CD4-positive, alpha-beta memory T cell (primary cell): ENCODE measurements at regions not wholly inside any gene's neighbourhood (a gene's known extent, or its start where the extent isn't known, plus 50 kb on each side); places are given as distances from the start of the nearest gene placed in this dataset.

Experiments used
- CTCF ChIA-PET: fragments of 350-600 bp; sonication (Branson Sonifier 250); formaldehyde crosslinking; loops from one replicate; lab custom pipeline; 2021; ENCODE audit warnings: inconsistent platforms; ENCODE audit not compliant: partially characterized antibody; lab: Charles Lee
- POLR2A ChIA-PET: fragments of 350-600 bp; sonication (Branson Sonifier 250); formaldehyde crosslinking; loops from one replicate; lab custom pipeline; 2021; ENCODE audit not compliant: partially characterized antibody; lab: Charles Lee
- DNase-seq, 5 donors: peaks; one replicate each; pipeline versions ENCODE4 v3.0.0 to v3.0.0-alpha.2; 2020 to 2022; ENCODE audit warnings: mixed read lengths in 1 of 5
- H3K27ac ChIP-seq: one replicate; pipeline ENCODE4 v1.7.0; 2013; ENCODE audit warnings: low read depth, low read length
- H3K27me3 ChIP-seq: 2 replicates; pipeline ENCODE4 v1.7.0; 2013; ENCODE audit warnings: mild to moderate bottlenecking, low read length, moderate library complexity; ENCODE audit not compliant: insufficient read depth
- H3K36me3 ChIP-seq: 2 replicates; pipeline ENCODE4 v1.7.0; 2013; ENCODE audit warnings: mild to moderate bottlenecking, low read length, moderate library complexity; ENCODE audit not compliant: insufficient read depth
- H3K4me1 ChIP-seq: 2 replicates; pipeline ENCODE4 v1.7.0; 2013; ENCODE audit warnings: mild to moderate bottlenecking, low read length, moderate library complexity; ENCODE audit not compliant: insufficient read depth
- H3K4me3 ChIP-seq, 2 donors: one replicate each; pipeline ENCODE4 v1.7.0; 2013; ENCODE audit warnings: low read length in 2 of 2, mild to moderate bottlenecking in 1 of 2
- H3K9me3 ChIP-seq, 2 donors: one replicate each; pipeline ENCODE4 v1.7.0; 2013; ENCODE audit warnings: low read length in 2 of 2, control low read depth in 1 of 2; ENCODE audit not compliant: control insufficient read depth in 1 of 2
- H3K27ac Mint-ChIP-seq, 7 donors: one replicate each; pipeline ENCODE4 v1.8.0; 2020 to 2021; ENCODE audit warnings: mixed read lengths in 7 of 7, mild to moderate bottlenecking in 6 of 7, inconsistent platforms in 3 of 7, moderate library complexity in 3 of 7
- H3K27me3 Mint-ChIP-seq, 2 donors: one replicate each; pipeline ENCODE4 v1.8.0; 2020 to 2021; ENCODE audit warnings: mixed read lengths in 2 of 2
- H3K36me3 Mint-ChIP-seq, 2 donors: one replicate each; pipeline ENCODE4 v1.8.0; 2020 to 2021; ENCODE audit warnings: mixed read lengths in 2 of 2, inconsistent platforms in 1 of 2, mild to moderate bottlenecking in 1 of 2
- H3K4me1 Mint-ChIP-seq, 4 donors: one replicate each; pipeline ENCODE4 v1.8.0; 2020 to 2021; ENCODE audit warnings: mixed read lengths in 4 of 4, mild to moderate bottlenecking in 1 of 4
- H3K4me3 Mint-ChIP-seq, 8 donors: one replicate each; pipeline ENCODE4 v1.8.0; 2020 to 2021; ENCODE audit warnings: mixed read lengths in 8 of 8, mild to moderate bottlenecking in 7 of 8, moderate library complexity in 6 of 8, inconsistent platforms in 3 of 8
- H3K9me3 Mint-ChIP-seq, 8 donors: one replicate each; pipeline ENCODE4 v1.8.0; 2020 to 2021; ENCODE audit warnings: mixed read lengths in 8 of 8, mild to moderate bottlenecking in 5 of 8, inconsistent platforms in 3 of 8, moderate library complexity in 1 of 8
- intact Hi-C: fragments of 100-400 bp; cut with micrococcal nuclease; formaldehyde crosslinking; loops from one replicate; pipeline ENCODE4 v1.15.1; 2023

- H3K27ac Mint-ChIP-seq, result no peak overlapping the region
- H3K4me3 Mint-ChIP-seq, result no peak overlapping the region
- POLR2A ChIA-PET, result no interaction called here
- no peak overlapping the region for H3K4me3 ChIP-seq
- peaks cover 0 to 8% (median 3%) of the 10 kb centered on the region in 8 donors for H3K9me3 Mint-ChIP-seq
- H3K27ac ChIP-seq, result no peak overlapping the region
- no peaks in the 10 kb centered on the region for H3K9me3 ChIP-seq
- H3K27me3 ChIP-seq, result no peaks in the 10 kb centered on the region
- no peaks in the 10 kb centered on the region for H3K36me3 Mint-ChIP-seq
- DNase-seq, result no peak
- intact Hi-C loops, result no loop called here
- H3K27me3 Mint-ChIP-seq, result no peaks in the 10 kb centered on the region
- H3K4me1 ChIP-seq, result no peaks in the 10 kb centered on the region
- no peaks in the 10 kb centered on the region for H3K36me3 ChIP-seq
- H3K4me1 Mint-ChIP-seq, result no peaks in the 10 kb centered on the region
- CTCF ChIA-PET, result no interaction called here
Measured at GRCh38 chr2:49444005-49444404, 289.7 kb upstream of the FSHR start.

- Histone ChIP-seq H3K36me3 (no peaks in the 10 kb centered on the region), H3K9me3 (no peaks in the 10 kb centered on the region), H3K4me1 (no peaks in the 10 kb centered on the region), H3K27me3 (no peaks in the 10 kb centered on the region), H3K4me3 (no peak overlapping the region), H3K27ac (no peak overlapping the region)
- no peaks in the 10 kb centered on the region for H3K36me3 Mint-ChIP-seq
- intact Hi-C loops, result no loop called here
- peaks cover 0 to 24% (median 8%) of the 10 kb centered on the region in 8 donors for H3K9me3 Mint-ChIP-seq
- H3K4me3 Mint-ChIP-seq, result no peak overlapping the region
- no peaks in the 10 kb centered on the region for H3K27me3 Mint-ChIP-seq
- ChIA-PET CTCF (no interaction called here), POLR2A (no interaction called here)
- H3K27ac Mint-ChIP-seq, result no peak overlapping the region
- no peaks in the 10 kb centered on the region for H3K4me1 Mint-ChIP-seq
- DNase-seq, result no peak
Measured at GRCh38 chr2:49426996-49427395, 272.7 kb upstream of the FSHR start.

- H3K27me3 ChIP-seq, result no peaks in the 10 kb centered on the region
- ChIA-PET CTCF (no interaction called here), POLR2A (no interaction called here)
- no peak overlapping the region for H3K4me3 ChIP-seq
- no peaks in the 10 kb centered on the region for H3K4me1 ChIP-seq
- Mint-ChIP-seq H3K4me1 (no peaks in the 10 kb centered on the region), H3K4me3 (no peak overlapping the region), H3K27me3 (no peaks in the 10 kb centered on the region), H3K9me3 (peaks cover 0 to 10% (median 2%) of the 10 kb centered on the region in 8 donors), H3K27ac (no peak overlapping the region), H3K36me3 (no peaks in the 10 kb centered on the region)
- no peak overlapping the region for H3K27ac ChIP-seq
- no peak for DNase-seq
- H3K36me3 ChIP-seq, result no peaks in the 10 kb centered on the region
- intact Hi-C loops, result no loop called here
- no peaks in the 10 kb centered on the region for H3K9me3 ChIP-seq
Measured at GRCh38 chr2:49416252-49416651, 261.9 kb upstream of the FSHR start.

- no peak overlapping the region for H3K4me3 Mint-ChIP-seq
- Histone ChIP-seq H3K27me3 (no peaks in the 10 kb centered on the region), H3K36me3 (no peaks in the 10 kb centered on the region), H3K9me3 (peaks cover 0 to 3% of the 10 kb centered on the region in 2 donors), H3K27ac (no peak overlapping the region), H3K4me1 (no peaks in the 10 kb centered on the region), H3K4me3 (no peak overlapping the region)
- ChIA-PET CTCF (no interaction called here), POLR2A (no interaction called here)
- intact Hi-C loops, result no loop called here
- no peaks in the 10 kb centered on the region for H3K27me3 Mint-ChIP-seq
- no peak overlapping the region for H3K27ac Mint-ChIP-seq
- H3K4me1 Mint-ChIP-seq, result no peaks in the 10 kb centered on the region
- peak in 1 of 5 donors; percentile 23 for DNase-seq
- H3K36me3 Mint-ChIP-seq, result no peaks in the 10 kb centered on the region
- H3K9me3 Mint-ChIP-seq, result peaks cover 6 to 25% (median 10%) of the 10 kb centered on the region in 8 donors
Measured at GRCh38 chr2:49404108-49404507, 249.8 kb upstream of the FSHR start.

GRCh38 chr2:49403637-49404036, 249.3 kb upstream of the FSHR start:
- Histone ChIP-seq H3K9me3 (peaks cover 0 to 3% of the 10 kb centered on the region in 2 donors), H3K27ac (no peak overlapping the region), H3K27me3 (no peaks in the 10 kb centered on the region), H3K36me3 (no peaks in the 10 kb centered on the region), H3K4me3 (no peak overlapping the region), H3K4me1 (no peaks in the 10 kb centered on the region)
- ChIA-PET POLR2A (no interaction called here), CTCF (no interaction called here)
- no peak for DNase-seq
- no peaks in the 10 kb centered on the region for H3K27me3 Mint-ChIP-seq
- peaks cover 3 to 21% (median 9%) of the 10 kb centered on the region in 8 donors for H3K9me3 Mint-ChIP-seq
- H3K4me3 Mint-ChIP-seq, result no peak overlapping the region
- no peaks in the 10 kb centered on the region for H3K4me1 Mint-ChIP-seq
- H3K36me3 Mint-ChIP-seq, result no peaks in the 10 kb centered on the region
- H3K27ac Mint-ChIP-seq, result no peak overlapping the region
- intact Hi-C loops, result no loop called here

- no peak overlapping the region for H3K27ac Mint-ChIP-seq
- Histone ChIP-seq H3K9me3 (peaks cover 0 to 9% of the 10 kb centered on the region in 2 donors), H3K27me3 (no peaks in the 10 kb centered on the region), H3K4me1 (no peaks in the 10 kb centered on the region), H3K36me3 (no peaks in the 10 kb centered on the region), H3K4me3 (no peak overlapping the region), H3K27ac (no peak overlapping the region)
- H3K4me3 Mint-ChIP-seq, result no peak overlapping the region
- H3K9me3 Mint-ChIP-seq, result peaks cover 3 to 13% (median 7%) of the 10 kb centered on the region in 8 donors
- intact Hi-C loops, result no loop called here
- H3K27me3 Mint-ChIP-seq, result no peaks in the 10 kb centered on the region
- POLR2A ChIA-PET, result no interaction called here
- DNase-seq, result no peak
- H3K4me1 Mint-ChIP-seq, result no peaks in the 10 kb centered on the region
- H3K36me3 Mint-ChIP-seq, result no peaks in the 10 kb centered on the region
- CTCF ChIA-PET, result no interaction called here
Measured at GRCh38 chr2:49379406-49379805, 225.1 kb upstream of the FSHR start.

GRCh38 chr2:49371128-49371701, 216.9 kb upstream of the FSHR start:
- Mint-ChIP-seq H3K27me3 (no peaks in the 10 kb centered on the region), H3K9me3 (peaks cover 0 to 9% (median 4%) of the 10 kb centered on the region in 8 donors), H3K27ac (no peak overlapping the region), H3K4me1 (no peaks in the 10 kb centered on the region), H3K36me3 (no peaks in the 10 kb centered on the region), H3K4me3 (no peak overlapping the region)
- Histone ChIP-seq H3K27me3 (no peaks in the 10 kb centered on the region), H3K4me1 (no peaks in the 10 kb centered on the region), H3K36me3 (no peaks in the 10 kb centered on the region), H3K9me3 (peaks cover 0 to 2% of the 10 kb centered on the region in 2 donors), H3K4me3 (no peak overlapping the region), H3K27ac (no peak overlapping the region)
- intact Hi-C loops, result no loop called here
- no peak for DNase-seq
- CTCF ChIA-PET, result no interaction called here
- POLR2A ChIA-PET, result no interaction called here
